ENCODE measurements at regions not wholly inside any gene's neighbourhood (a gene's known extent, or its start where the extent isn't known, plus 50 kb on each side); places are given as distances from the start of the nearest gene placed in this dataset.

DNA sequence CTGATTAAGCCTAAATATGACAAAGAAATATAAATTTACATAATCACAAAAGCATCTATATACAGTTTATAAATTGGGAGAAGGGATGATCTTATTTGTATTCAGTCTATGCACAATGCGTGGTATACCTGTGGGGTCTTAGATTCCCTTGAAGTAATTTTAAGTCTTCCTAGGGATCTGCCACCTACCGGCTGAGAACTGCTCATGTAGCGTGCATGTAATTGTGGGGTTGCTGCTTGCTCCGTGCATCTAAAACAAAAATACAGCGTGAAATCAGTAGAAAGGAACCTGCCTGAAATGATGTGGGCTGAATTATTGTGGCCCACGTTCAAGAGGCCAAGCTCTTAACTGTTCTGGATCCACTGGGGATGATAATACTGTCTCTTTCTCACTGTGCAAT lies 187.3 kb downstream of the MBOAT1 start:
- DNase-seq (ENCODE audit: low read depth) = no peak

DNA sequence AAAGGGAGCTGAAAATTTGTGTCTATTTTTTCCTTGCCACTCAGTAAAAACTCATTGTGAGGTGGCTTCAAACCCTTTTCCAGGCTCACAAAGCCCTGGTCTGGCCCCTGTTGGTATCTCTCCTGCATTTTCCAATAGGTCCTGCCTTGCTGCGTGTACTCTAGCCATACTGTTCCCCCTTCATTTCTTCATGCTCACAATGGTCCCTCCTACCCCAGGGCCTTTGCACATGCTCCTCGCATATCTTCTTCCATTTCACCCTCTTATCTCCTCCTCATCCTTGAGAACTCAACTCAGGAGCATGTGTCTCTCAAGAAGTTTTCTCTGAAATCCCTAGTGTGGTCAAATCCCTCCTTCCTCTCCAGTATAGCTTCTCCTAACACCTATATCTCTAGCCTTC lies 186.6 kb downstream of the MBOAT1 start:
- DNase-seq (ENCODE audit: low read depth) = no peak

DNA sequence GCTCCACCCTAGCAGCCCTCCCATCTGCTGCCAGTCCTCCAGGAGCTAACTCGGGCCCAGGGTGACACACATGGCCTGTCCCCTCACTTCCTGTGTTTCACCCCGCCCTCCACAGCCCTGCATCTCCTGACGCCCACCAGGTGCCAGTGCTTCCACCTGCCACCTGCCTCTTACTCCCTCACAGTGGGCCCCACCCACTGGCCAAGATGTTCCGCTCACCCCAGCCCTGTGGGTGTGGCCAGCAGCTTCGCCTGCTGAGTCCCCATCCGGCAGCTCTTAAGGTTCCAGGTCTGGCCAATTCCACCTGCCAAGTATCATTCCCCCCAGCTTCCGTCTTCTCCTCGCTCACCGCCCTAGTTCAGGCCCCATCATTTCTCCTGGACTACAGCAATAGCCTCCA lies 184.1 kb downstream of the MBOAT1 start:
- DNase-seq (ENCODE audit: low read depth) = no peak

DNA sequence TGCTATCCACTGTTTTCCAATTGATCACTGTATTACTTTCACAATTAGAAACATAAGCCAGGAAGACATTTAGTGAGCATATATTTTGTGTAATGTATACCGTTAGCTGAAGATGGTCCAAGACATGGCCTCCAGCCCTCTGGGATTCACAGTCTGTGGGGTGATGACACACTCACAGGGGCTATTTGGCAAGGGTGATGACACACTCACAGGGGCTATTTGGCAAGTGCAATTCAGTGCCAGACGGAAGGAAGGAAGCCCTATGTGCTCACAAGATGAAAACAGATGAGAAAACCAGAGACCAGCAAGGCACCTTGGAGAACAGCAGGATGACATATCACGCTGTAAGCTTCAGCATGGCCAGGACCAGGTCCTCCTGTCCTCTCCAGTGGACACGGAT lies 183.7 kb downstream of the MBOAT1 start:
- DNase-seq (ENCODE audit: low read depth) = no peak

DNA sequence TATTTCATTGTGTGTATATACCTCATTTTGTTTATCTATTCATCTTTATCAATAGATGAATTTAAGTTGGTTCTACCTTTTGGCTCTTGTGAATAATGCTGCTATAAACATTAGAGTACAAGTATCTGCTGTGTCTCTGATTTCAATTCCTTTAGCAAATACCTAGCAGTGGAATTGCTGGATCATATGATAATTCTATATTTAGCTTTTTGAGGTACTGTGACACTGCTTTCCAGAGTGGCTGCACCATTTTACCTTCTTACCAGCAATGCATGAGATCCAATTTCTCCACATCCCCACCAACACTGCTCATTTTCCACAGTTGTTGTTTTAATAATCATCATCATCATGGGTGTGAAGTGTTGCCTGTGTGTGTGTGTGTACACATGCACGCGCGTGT lies 182.3 kb downstream of the MBOAT1 start:
- no peak for DNase-seq (ENCODE audit: low read depth)

- DNase-seq (ENCODE audit: low read depth) = no peak
Observed at GRCh38 chr6:20031342-20031741, 180.9 kb downstream of the MBOAT1 start.

GRCh38 chr6:20033697-20034407 lies 178.4 kb downstream of the MBOAT1 start:
- DNase-seq (ENCODE audit: low read depth) = no peak

DNA sequence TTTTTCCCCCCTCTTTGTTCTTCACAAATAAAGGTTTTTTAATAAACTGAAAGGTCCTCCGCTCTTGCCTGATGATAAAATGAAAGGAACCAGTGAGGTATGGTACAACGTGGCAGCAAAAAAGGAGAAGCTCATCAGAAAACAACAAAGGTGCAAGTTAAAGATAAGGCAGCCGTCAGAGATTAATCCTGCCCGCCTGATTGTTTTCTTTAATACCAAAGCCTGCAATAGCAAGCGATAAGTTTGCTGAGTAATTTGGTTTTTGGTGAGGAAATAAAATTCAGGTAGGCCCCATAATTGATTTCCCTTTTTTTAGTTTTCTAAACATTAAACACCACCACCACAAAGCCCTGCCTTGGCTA lies 177.9 kb downstream of the MBOAT1 start:
- no peak for DNase-seq (ENCODE audit: low read depth)

DNA sequence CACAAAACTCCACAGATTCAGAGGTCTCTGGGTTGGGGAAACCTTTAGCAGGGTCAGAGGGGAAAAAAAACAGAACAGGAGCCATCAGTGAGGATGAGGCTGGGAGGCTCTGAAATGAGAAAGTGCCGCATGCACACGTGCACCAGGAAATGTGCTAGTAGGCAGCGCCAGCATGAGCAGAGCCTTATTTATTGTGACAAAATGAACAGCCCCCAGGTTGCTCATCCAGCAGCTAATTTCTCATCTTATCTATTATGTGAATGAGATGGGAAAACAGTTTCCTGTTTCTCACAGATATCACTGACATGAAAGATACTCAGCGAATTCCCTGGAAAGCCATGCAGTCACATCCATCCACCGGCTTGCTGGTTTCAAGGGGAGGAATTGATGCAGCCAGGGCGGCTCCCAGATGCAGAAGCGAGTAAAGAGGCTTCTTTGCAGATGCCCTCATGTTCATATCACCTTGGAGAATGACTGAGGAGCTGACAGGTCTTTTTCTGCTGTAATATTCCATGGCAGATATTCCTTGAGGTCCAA lies 176.1 kb downstream of the MBOAT1 start:
- DNase-seq (ENCODE audit: low read depth) = no peak

DNA sequence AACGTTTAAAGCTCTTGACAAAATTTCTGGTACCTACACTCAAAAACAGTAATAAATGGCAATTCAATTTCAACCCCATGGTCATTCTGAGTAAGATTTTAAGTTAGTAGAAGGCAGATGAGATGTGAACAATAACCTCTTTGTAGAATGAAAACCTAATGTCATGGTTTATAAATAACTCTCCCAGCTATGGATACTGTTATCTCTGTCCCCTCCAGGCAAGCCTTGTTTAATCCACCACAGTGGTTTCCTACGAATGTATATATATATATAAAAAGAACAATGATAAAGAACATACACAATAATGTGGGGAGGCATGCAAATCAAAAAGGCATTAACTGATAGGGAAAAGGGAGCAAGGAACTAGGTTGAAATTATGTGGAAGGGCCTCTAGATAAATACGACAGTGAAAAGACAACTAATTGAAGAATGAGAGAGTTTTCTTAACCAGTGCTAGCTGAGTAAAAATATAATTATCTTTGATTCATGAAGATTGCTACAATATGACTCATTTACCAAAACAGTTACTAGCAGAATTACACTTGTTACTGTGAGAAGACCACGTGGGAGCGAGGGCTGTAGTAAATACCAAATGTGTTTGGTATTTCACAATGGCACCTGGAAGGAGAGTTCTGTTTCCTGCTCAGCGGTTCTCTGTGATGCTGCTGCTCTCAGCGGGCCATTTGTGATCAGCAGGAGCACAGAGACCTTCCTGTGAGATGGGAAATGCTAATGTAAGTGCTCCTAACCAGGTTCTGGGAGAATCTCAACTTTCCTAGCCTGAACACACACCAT lies 173.7 kb downstream of the MBOAT1 start:
- DNase-seq (ENCODE audit: low read depth) = no peak

GRCh38 chr6:20044883-20045282 lies 167.4 kb downstream of the MBOAT1 start:
- no peak for DNase-seq (ENCODE audit: low read depth)

Measured in stimulated activated CD8-positive, alpha-beta memory T cell treated with anti-CD3 and anti-CD28 coated beads, Interleukin-4, amount 100 ng/mL, for 24 hours (primary cell).